Large intestine (tissue), 3 donors: ENCODE measurements at regions not wholly inside any gene's neighbourhood (a gene's known extent, or its start where the extent isn't known, plus 50 kb on each side); places are given as distances from the start of the nearest gene placed in this dataset.

Experiments
- DNase-seq, 2 donors: peaks; one replicate each; pipeline versions ENCODE4 v3.0.0 to v3.0.0-alpha.2; 2013
- H3K27ac ChIP-seq: one replicate; pipeline ENCODE4 v1.5.1; 2013; ENCODE audit warnings: low read length
- H3K27me3 ChIP-seq: 2 replicates; pipeline ENCODE4 v1.6.1; 2013; ENCODE audit warnings: low read length; ENCODE audit not compliant: control insufficient read depth, insufficient read depth
- H3K36me3 ChIP-seq: 2 replicates; pipeline ENCODE4 v1.6.1; 2013; ENCODE audit warnings: low read length; ENCODE audit not compliant: control insufficient read depth, insufficient read depth
- H3K4me1 ChIP-seq: one replicate; pipeline ENCODE4 v1.6.1; 2013; ENCODE audit warnings: low read length; ENCODE audit not compliant: control insufficient read depth, insufficient read depth
- H3K4me3 ChIP-seq: one replicate; pipeline ENCODE4 v1.5.1; 2013; ENCODE audit warnings: low read length
- H3K9me3 ChIP-seq: one replicate; pipeline ENCODE4 v1.6.1; 2013; ENCODE audit warnings: mild to moderate bottlenecking, low read depth, low read length, moderate library complexity; ENCODE audit not compliant: control insufficient read depth
- WGBS: methylation state at CpG from one replicate; pipeline ENCODE4 v1.1.5; 2013; ENCODE audit warnings: low lambda C conversion rate; ENCODE audit not compliant: insufficient coverage; 5-methylcytosine and 5-hydroxymethylcytosine counted together

DNA sequence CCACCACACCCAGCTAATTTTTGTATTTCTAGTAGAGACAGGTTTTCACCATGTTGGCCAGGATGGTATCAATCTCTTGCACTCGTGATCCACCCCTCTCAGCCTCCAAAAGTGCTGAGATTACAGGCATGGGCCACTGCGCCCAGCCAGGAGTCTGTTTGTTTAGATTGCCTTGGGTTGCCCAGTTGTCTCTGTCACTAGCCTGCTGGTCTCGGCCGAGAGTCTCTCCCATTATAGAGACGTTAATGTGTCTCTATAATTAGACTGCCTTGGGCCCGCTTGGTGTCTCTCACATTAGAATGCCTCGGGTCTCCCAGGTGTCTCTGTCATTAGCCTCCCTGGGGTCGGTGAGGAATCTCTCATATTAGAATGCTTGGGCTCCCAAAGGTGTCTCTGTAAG is 1533.6 kb downstream of the UQCRFS1 start:
- Histone ChIP-seq H3K27me3 (no peaks in the 10 kb centered on the region), H3K27ac (no peak overlapping the region), H3K4me3 (no peak overlapping the region), H3K4me1 (no peaks in the 10 kb centered on the region), H3K36me3 (no peaks in the 10 kb centered on the region), H3K9me3 (no peaks in the 10 kb centered on the region)
- WGBS = no CpG with 5 or more reads among the region's 8 CpGs
- DNase-seq = no peak

DNA sequence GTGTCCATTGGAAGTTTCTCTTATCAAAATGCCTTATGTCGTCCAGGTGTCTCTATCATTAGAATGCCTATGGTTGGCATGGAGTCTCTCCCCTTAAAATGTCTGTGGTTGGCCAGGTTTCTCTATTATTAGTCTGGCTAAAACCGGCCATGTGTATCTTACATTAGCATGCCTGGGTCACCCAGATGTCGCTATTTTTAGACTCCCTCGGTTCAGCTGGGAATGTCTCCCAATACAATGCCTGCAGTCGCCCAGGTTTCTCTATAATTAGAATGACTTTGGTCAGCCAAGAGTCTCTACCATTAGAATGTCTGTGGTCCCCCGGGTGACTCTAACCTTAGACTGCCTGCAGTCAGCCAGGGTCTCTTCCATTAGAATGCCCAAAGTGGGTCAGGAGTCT is 1536.1 kb downstream of the UQCRFS1 start:
- Histone ChIP-seq H3K27me3 (no peaks in the 10 kb centered on the region), H3K4me1 (no peaks in the 10 kb centered on the region), H3K27ac (no peak overlapping the region), H3K36me3 (no peaks in the 10 kb centered on the region), H3K9me3 (no peaks in the 10 kb centered on the region), H3K4me3 (no peak overlapping the region)
- DNase-seq = no peak
- WGBS = no CpG with 5 or more reads among the region's 6 CpGs

DNA sequence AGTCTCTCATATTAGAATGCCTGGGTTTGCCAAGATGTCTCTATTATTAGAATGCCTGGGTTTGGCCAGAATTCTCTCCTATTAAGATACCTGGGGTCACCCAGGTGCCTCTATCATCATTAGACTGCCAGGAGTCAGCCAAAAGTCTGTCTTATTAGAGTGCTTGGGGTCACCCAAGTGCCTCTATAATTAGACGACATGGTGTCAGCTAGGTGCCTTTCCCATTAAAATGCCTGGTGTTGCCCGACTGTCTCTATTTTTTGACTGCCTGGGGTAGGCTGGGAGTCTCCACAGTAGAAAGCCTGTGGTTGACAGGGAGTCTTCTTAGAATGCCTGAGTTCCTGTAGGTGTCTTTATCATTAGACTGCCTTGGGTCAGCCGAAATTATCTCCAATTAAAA is 1536.6 kb downstream of the UQCRFS1 start:
- Histone ChIP-seq H3K9me3 (no peaks in the 10 kb centered on the region), H3K36me3 (no peaks in the 10 kb centered on the region), H3K4me1 (no peaks in the 10 kb centered on the region), H3K27ac (no peak overlapping the region), H3K4me3 (no peak overlapping the region), H3K27me3 (no peaks in the 10 kb centered on the region)
- DNase-seq = no peak
- WGBS = no CpG with 5 or more reads among the region's 3 CpGs

DNA sequence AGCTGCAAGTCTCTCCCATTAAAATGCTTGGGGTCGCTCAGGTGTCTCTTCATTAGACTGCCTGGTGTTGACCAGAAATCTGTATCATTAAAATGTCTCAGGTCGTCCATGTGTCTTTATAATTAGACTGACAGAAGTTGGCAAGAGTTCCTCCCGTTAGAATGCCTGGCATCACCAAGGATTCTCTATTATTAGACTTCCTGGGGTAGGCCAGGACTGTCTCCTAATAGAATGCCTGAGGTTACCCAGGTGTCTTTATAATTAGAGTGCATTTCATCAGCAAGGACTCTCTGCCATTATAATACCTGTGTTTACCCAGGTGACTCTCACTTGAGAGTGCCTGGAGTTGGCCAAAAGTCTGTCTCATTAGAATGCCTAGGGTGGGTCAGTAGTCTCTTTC is 1537.2 kb downstream of the UQCRFS1 start:
- H3K4me3 ChIP-seq = no peak overlapping the region
- no peaks in the 10 kb centered on the region for H3K27me3 ChIP-seq
- no peak for DNase-seq
- no peaks in the 10 kb centered on the region for H3K4me1 ChIP-seq
- H3K27ac ChIP-seq = no peak overlapping the region
- no CpG with 5 or more reads among the region's 3 CpGs for WGBS
- H3K9me3 ChIP-seq = no peaks in the 10 kb centered on the region
- H3K36me3 ChIP-seq = no peaks in the 10 kb centered on the region

DNA sequence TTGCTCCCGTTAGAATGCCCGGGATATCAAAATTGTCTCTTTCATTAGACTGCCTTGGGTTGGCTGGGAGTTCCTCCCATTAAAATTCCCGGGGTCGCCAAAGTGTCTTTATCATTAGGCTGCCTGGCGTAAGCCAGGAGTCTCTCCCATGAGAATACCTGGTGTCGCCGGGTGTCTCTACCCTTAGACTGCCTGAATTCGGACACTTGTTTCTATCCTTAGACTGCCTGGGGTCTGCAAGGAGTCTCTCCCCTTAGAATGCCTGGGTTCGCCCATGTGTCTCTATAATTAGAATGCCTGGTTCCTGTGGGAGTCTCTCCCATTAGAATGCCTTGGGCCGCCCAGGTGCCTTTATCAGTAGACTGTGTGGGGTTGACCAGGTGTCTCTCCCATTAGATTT is 1538.2 kb downstream of the UQCRFS1 start:
- DNase-seq = no peak
- no peaks in the 10 kb centered on the region for H3K27me3 ChIP-seq
- WGBS = 80% methylated on average over 1 of the region's 10 CpGs
- H3K27ac ChIP-seq = no peak overlapping the region
- H3K4me3 ChIP-seq = no peak overlapping the region
- no peaks in the 10 kb centered on the region for H3K9me3 ChIP-seq
- no peaks in the 10 kb centered on the region for H3K36me3 ChIP-seq
- no peaks in the 10 kb centered on the region for H3K4me1 ChIP-seq

DNA sequence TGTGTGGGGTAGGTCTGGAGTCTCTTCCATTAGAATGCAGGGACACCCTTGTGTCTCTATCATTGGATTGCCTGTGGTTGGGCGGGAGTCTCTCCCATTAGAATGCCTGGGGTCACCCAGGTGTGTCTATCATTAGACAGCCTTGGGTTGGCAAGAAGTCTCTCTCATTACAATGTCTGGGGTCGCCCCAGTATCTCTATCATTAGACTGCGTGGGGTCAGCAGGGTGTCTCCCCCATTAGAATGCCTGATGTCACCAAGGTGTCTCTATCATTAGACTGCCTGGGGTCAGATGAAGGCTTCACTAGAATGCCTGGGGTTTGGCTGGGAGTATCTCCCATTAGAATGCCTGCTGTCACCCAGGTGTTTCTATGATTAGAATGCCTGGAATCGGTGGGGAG is 1539.0 kb downstream of the UQCRFS1 start:
- Histone ChIP-seq H3K27ac (no peak overlapping the region), H3K4me1 (no peaks in the 10 kb centered on the region), H3K4me3 (no peak overlapping the region), H3K36me3 (no peaks in the 10 kb centered on the region), H3K9me3 (no peaks in the 10 kb centered on the region), H3K27me3 (no peaks in the 10 kb centered on the region)
- DNase-seq = no peak
- WGBS = no CpG with 5 or more reads among the region's 4 CpGs

DNA sequence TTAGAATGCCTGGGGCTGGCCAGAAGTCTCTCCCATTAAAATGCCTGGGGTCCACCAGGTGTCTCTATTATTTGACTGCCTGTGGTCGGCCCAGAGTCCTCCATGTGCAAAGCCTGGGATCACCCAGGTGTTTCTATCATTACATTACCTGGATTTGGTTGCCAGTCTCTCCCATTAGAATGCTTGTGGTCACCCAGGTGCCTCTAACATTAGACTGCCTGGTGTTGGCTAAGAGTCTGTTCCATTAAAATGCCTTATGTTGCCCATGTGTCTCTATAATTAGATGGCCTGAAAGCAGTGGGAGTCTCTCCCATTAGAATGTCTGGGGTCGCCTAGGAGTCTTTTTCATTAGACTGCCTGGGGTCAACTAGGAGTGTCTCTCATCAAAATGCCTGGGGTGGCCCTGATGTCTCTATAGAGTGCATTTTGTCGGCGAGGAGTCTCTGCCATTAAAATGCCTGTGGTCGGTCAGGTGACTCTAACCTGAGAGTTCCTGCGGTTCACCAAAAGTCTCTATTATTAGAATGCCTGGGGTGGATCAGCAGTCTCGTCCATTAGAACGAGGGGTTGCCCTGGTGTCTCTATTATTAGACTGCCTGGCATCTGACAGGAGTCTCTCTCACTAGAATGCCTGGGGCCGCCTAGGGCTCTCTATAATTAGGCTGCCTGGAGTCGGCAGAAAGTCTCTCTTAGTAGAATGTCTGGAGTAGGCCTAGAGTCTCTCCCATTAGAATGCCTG is 1540.5 kb downstream of the UQCRFS1 start:
- no peaks in the 10 kb centered on the region for H3K36me3 ChIP-seq
- no peak for DNase-seq
- no CpG with 5 or more reads among the region's 10 CpGs for WGBS
- no peaks in the 10 kb centered on the region for H3K9me3 ChIP-seq
- no peaks in the 10 kb centered on the region for H3K4me1 ChIP-seq
- H3K27me3 ChIP-seq = no peaks in the 10 kb centered on the region
- no peak overlapping the region for H3K4me3 ChIP-seq
- no peak overlapping the region for H3K27ac ChIP-seq

DNA sequence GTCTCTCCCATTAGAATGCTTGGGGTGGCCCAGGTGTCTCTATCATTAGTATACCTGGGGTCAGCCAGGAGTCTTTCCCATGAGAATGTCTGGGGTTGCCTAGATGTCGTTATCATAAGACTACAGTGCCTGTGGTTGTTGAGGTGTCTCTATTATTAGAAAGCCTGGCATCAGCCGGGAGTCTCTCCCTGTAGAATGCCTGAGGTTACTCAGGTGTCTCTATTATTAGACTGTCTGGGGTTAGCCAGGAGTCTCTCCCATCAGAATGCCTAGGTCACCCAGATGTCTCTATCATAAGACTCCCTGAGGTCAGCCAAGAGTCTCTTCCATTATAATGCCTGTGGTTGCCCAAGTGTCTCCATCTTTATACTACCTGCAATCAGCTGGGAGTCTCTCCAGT is 1541.1 kb downstream of the UQCRFS1 start:
- H3K27ac ChIP-seq = no peak overlapping the region
- no peaks in the 10 kb centered on the region for H3K9me3 ChIP-seq
- no peak for DNase-seq
- H3K27me3 ChIP-seq = no peaks in the 10 kb centered on the region
- no CpG with 5 or more reads among the region's 2 CpGs for WGBS
- no peak overlapping the region for H3K4me3 ChIP-seq
- no peaks in the 10 kb centered on the region for H3K4me1 ChIP-seq
- no peaks in the 10 kb centered on the region for H3K36me3 ChIP-seq

DNA sequence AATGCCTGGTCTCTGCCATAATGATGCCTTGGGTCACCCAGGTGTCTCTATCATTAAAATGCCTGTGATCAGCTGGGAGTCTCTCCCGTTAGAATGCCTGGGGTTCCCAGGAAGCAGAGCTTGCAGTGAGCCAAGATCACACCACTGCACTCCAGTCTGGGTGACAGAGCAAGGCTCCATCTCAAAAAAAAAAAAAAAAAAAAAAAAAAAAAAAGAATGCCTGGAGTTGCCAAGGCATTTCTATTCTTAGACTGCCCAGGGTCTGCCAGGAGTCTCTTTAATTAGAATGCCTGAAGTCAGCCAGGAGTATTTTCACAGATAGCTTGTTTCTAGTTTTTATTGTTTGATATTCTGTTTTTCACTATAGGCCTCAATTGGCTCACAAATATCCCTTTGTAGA is 1552.5 kb downstream of the UQCRFS1 start:
- H3K4me1 ChIP-seq = no peaks in the 10 kb centered on the region
- no peaks in the 10 kb centered on the region for H3K36me3 ChIP-seq
- H3K4me3 ChIP-seq = no peak overlapping the region
- H3K27ac ChIP-seq = no peak overlapping the region
- WGBS = no CpG with 5 or more reads among the region's 1 CpG
- no peak for DNase-seq
- no peaks in the 10 kb centered on the region for H3K27me3 ChIP-seq
- no peaks in the 10 kb centered on the region for H3K9me3 ChIP-seq

DNA sequence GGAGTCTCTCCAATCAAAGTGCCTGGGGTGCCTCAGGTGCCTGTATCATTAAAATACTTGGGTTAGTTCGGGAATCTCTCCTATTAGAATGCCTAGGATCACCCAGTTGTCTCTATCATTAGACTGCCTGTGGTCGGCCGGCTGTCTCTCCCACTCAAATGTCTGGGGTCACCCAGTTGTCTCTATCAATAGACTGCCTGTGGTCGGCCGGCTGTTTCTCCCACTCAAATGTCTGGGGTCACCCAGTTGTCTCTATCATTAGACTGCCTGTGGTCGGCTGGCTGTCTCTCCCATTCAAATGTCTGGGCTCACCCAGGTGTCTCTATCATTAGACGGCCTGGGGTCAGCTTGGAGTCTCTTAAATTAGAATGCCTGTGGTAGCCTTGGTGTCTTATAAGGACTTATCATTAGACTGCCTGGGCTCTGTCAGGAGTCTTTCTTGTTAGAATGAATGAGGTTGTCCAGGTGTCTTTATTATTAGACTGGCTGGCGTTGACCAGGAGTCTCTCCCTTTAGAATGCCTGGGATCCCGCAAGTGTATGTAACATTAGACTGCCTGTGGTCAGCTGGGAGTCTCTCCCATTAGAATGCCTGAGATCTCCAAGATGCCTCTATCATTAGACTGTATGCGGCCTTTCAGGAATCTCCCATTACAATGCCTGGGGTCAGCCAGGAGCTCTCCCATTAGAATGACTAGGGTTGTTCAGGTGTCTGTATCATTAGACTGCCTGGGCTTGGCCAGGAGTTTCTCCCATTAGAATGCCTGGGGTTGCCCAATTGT is 1555.5 kb downstream of the UQCRFS1 start:
- no CpG with 5 or more reads among the region's 10 CpGs for WGBS
- Histone ChIP-seq H3K4me1 (no peaks in the 10 kb centered on the region), H3K27ac (no peak overlapping the region), H3K4me3 (no peak overlapping the region), H3K36me3 (no peaks in the 10 kb centered on the region), H3K9me3 (no peaks in the 10 kb centered on the region), H3K27me3 (no peaks in the 10 kb centered on the region)
- DNase-seq = no peak
